ENCODE measurements at regions not wholly inside any gene's neighbourhood (a gene's known extent, or its start where the extent isn't known, plus 50 kb on each side); places are given as distances from the start of the nearest gene placed in this dataset.

GRCh38 chr4:62209757-62210485 lies 1009.8 kb downstream of the ADGRL3 start:
- TF ChIP-seq, protein P1, sequence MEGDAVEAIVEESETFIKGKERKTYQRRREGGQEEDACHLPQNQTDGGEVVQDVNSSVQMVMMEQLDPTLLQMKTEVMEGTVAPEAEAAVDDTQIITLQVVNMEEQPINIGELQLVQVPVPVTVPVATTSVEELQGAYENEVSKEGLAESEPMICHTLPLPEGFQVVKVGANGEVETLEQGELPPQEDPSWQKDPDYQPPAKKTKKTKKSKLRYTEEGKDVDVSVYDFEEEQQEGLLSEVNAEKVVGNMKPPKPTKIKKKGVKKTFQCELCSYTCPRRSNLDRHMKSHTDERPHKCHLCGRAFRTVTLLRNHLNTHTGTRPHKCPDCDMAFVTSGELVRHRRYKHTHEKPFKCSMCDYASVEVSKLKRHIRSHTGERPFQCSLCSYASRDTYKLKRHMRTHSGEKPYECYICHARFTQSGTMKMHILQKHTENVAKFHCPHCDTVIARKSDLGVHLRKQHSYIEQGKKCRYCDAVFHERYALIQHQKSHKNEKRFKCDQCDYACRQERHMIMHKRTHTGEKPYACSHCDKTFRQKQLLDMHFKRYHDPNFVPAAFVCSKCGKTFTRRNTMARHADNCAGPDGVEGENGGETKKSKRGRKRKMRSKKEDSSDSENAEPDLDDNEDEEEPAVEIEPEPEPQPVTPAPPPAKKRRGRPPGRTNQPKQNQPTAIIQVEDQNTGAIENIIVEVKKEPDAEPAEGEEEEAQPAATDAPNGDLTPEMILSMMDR (IDR thresholded peaks at IDR 0.05) = no peak
- no peak for TF ChIP-seq POLR2A (IDR thresholded peaks at IDR 0.05)
- no peak for DNase-seq

GRCh38 chr4:62208921-62209320 lies 1008.8 kb downstream of the ADGRL3 start:
- Histone ChIP-seq H3K9me3 (no peaks in the 10 kb centered on the region), H3K4me1 (no peaks in the 10 kb centered on the region), H3K27me3 (no peaks in the 10 kb centered on the region), H3K27ac (no peak overlapping the region), H3K4me3 (no peak overlapping the region), H3K36me3 (no peaks in the 10 kb centered on the region)
- TF ChIP-seq, protein P1 (IDR thresholded peaks at IDR 0.05) = no peak
- no peak for DNase-seq

More at GRCh38 chr4:62209757-62210485, 1009.8 kb downstream of the ADGRL3 start:
- H3K36me3 ChIP-seq = no peaks in the 10 kb centered on the region
- no peaks in the 10 kb centered on the region for H3K4me1 ChIP-seq
- H3K4me3 ChIP-seq = no peak overlapping the region
- H3K27ac ChIP-seq = no peak overlapping the region
- H3K9me3 ChIP-seq = no peaks in the 10 kb centered on the region
- no peaks in the 10 kb centered on the region for H3K27me3 ChIP-seq

DNA sequence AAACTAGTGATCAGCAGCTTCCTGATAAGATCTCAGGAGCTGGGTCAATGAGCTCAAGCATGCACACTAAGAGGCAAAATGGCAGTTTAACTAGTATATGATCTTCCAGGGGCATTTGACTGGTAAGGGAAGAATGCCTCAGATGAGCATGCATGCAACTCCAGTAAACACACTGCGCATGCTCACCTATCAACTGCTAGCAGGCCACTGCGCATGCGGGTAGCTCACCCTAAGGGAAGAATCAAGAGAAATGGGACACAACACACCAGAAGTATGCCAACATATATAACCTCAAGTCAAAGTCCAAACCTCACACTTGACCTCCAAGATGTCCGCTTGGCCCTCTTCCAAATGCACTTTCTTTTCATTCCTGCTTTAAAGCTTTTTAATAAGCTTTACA lies 1004.0 kb downstream of the ADGRL3 start:
- no peaks in the 10 kb centered on the region for H3K4me1 ChIP-seq
- H3K4me3 ChIP-seq = no peak overlapping the region
- no peaks in the 10 kb centered on the region for H3K9me3 ChIP-seq
- no peak for DNase-seq
- H3K36me3 ChIP-seq = no peaks in the 10 kb centered on the region
- H3K27me3 ChIP-seq = no peaks in the 10 kb centered on the region
- no peak for TF ChIP-seq POLR2A (IDR thresholded peaks at IDR 0.05)
- TF ChIP-seq, protein P1 (IDR thresholded peaks at IDR 0.05) = no peak
- H3K27ac ChIP-seq = no peak overlapping the region

GRCh38 chr4:62199291-62199810 lies 999.2 kb downstream of the ADGRL3 start:
- H3K9me3 ChIP-seq = no peaks in the 10 kb centered on the region
- H3K27me3 ChIP-seq = no peaks in the 10 kb centered on the region
- no peak for DNase-seq
- H3K36me3 ChIP-seq = no peaks in the 10 kb centered on the region
- H3K4me1 ChIP-seq = no peaks in the 10 kb centered on the region
- H3K27ac ChIP-seq = no peak overlapping the region
- TF ChIP-seq POLR2A (IDR thresholded peaks at IDR 0.05) = no peak
- TF ChIP-seq, protein P1 (IDR thresholded peaks at IDR 0.05) = no peak
- no peak overlapping the region for H3K4me3 ChIP-seq

DNA sequence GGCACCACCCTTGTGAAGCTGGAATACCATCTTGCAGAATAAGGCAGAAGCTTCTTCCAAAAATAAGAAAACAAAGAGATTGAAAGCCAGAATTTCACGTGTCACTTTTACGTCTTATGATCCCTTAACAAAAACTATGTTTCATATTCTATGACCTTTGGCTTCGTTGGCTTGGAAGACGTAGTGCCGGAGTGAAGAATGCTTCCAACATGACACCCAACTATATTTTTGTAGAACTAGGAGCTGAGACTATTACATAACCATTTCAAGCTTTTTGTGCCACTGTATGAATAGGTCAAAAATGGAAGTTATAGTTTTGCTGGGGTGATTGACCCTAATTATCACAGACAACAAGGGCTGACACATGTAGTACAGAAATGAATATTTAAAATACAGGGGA lies 996.2 kb downstream of the ADGRL3 start:
- H3K36me3 ChIP-seq = no peaks in the 10 kb centered on the region
- H3K4me3 ChIP-seq = no peak overlapping the region
- no peaks in the 10 kb centered on the region for H3K4me1 ChIP-seq
- H3K27ac ChIP-seq = no peak overlapping the region
- TF ChIP-seq, protein P1 (IDR thresholded peaks at IDR 0.05) = no peak
- TF ChIP-seq POLR2A (IDR thresholded peaks at IDR 0.05) = no peak
- H3K27me3 ChIP-seq = no peaks in the 10 kb centered on the region
- no peak for DNase-seq
- H3K9me3 ChIP-seq = no peaks in the 10 kb centered on the region

Data from Peyer's patch (tissue), 4 donors.